Ammon's horn (tissue), 1 donor: ENCODE measurements at regions not wholly inside any gene's neighbourhood (a gene's known extent, or its start where the extent isn't known, plus 50 kb on each side); places are given as distances from the start of the nearest gene placed in this dataset.

ENCODE experiments used
- DNase-seq: peaks from one replicate; pipeline ENCODE4 v3.0.0-alpha.2; 2016; ENCODE audit warnings: low spot score

DNA sequence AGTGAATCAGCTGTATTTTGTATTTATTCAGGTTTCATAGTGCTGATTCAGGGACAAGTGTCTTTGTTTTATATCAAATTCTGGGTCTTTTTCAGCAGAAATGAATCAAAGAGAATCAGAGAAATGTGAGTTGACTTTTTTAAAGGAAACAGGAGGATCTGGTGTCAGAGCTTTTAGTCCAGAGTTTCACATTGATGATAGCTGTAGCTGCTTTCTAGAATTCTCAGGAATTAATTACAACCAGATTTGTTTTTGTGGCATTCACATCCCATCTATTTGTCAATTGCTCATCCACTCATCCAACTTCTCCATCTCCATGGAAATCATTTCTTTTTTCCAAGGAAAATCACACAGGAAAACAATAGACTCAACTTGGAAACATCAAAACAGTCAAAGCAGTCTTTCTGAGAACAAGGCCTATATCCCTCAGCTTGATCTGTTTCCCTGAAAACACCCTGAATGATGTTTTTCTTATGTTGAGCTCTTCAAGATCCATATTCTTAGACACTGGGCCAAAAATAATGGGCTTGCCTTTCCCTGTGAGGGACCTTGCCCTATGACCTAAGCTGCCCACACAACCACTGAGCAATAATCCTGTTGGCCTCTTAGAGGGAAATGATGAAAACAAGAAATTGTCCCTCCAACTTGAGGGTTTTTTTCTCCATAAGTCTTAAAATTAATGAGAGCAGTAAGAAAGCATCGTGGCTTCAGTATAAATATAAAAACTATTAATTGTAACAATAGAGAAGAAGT lies 249.5 kb upstream of the FN1 start:
- DNase-seq: no peak

DNA sequence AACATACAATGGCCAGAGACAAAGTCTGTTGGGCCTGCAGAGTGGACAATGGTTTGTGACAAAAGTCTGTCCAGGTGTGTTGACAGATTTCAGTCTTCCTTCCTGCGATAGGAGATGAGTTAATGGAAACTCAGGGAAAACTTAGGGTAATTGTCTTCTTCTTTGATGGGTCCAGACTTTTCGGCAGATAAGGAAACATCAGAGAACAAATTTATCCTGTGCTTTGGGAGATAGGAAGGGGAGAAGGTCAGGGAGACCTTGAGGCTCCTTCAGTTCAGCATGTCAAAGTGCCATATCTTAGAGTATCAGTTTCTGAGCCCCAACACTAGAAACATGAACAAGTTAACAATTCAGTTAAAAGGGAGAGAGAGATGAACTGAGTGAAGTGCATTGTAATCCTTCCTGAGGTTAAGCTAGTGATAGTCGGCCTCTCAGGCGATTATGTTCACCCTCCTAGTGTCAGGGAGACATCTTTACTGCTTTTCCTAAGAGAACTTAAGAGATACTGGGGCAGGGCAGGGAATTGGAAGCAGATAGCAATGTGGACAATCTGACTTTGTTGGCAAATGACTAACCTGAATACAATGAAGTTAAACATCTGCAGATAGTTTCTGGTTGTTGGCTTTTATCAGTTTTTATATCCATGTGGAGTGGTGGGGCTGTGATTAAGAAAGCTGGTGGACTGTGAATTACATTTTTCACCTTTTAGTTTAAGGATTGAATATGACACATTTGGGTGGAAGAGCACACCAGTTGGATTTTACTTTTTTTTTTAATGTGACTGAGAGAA lies 248.8 kb upstream of the FN1 start:
- no peak for DNase-seq

DNA sequence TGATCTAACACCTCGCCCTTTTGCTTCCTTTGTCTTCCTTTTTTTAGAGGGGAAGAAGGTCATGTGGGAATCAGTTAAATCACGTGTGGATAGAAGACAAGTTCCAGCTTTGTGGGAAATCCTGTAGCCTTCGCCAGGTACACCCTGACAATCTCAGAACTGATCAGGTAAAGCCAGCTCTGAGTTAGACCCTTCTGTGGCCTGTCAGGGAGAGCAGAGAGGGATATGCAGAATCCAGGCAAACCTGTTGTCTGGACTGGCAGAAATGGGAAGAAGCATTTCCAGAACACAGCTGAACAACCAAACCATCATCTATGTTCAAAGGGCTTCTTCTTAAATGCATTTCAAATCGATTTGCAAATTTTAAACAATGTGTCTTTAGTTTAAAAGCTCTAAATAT lies 247.4 kb upstream of the FN1 start:
- DNase-seq: no peak

DNA sequence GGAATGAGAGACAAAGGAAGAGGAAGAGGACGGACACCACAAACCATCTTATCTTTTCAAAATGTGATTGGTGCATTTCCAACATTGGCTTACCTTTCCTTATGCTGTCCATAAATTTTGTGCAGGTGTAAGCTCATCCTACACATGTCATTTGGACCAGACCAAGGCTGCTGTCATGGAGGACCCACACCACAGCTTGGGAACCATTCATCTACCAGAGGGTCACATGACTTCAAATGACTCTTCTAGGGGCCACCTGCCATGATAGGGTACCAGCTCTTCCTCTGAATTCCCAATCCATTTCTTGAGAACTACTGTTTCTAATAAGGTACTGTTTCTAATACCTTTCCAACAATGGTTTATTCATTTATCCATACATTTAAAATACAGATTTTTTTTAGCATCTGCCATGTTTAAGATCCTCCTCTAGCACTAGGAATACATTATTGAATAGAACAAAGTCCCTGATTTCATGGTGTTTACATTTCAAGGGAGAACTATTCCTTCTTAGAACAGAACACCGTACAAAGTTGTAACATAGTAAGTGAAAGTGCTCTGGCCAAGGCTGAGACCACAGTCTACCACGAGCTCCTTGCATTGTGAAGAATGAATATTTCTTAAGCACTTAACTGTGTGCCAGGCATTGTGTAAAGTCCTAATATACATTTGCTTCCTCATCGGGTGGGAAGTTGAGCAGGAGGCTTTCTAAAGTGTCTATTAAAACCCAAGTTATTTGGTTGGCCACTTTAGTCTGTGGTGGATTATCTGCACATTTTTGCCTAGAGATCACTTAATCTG lies 246.1 kb upstream of the FN1 start:
- no peak for DNase-seq

DNA sequence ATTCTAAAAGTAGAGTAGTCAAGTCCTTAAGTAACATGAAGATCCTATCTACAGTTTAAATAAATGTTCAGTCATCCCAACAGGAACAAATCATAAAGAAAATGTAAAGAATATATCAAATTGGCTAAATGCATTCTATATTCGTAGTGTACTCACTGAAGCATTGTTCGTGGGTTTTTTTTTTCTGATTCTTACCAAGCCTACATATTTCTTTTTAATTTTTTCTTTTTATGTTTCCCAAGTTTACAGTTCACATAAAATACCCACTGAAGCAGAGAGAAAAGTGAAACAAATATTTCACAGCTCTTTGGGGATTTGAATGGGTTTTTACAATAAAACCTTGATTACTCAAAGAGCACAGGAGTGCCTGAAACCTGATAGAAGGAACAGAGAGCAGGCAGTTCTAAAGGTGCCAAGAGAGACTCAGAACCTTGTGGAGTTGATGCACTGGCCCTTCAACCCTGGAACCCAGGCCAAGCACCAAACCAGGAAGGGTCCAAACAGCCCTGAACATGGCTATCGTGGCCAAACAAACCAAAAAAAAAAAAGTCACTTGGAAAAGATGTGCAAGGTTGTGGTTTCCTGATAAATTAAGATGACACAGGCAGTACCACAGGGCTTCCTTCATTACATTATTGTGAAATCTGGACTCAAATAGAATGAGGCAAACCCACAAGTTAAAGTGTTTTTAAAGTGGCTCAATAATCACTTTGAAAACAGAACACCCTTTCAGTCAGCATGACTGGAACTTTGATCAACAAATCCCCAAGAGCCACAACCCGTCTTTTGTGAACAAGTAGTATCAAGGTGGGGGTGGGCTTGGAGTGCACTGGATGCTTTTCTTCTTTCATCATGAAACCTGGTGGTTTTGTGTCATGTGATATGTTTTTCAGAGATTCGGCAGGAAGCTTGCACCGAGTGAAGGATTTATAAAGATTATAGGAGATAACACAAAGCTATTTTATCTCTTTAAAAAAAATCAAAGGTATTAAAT lies 245.0 kb upstream of the FN1 start:
- peak; percentile 7 for DNase-seq

DNA sequence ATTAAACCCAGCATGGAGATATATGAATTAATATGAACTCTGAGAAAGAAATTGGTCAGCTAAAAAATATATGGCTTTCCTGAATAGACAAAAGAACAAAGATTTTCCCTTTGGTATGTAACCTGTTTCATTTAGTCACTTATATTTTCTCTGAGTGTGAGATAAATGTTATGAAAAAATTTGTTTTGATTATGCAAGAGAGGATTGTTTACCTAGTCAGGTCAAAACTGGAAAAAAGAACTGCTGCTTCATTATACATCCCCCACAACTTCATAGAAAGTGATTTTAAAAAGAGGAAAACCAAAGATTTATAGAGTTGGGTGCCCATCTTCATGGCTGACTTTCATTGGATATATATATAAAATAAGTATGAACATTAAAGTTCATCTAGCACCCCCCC lies 242.2 kb upstream of the FN1 start:
- DNase-seq: no peak

DNA sequence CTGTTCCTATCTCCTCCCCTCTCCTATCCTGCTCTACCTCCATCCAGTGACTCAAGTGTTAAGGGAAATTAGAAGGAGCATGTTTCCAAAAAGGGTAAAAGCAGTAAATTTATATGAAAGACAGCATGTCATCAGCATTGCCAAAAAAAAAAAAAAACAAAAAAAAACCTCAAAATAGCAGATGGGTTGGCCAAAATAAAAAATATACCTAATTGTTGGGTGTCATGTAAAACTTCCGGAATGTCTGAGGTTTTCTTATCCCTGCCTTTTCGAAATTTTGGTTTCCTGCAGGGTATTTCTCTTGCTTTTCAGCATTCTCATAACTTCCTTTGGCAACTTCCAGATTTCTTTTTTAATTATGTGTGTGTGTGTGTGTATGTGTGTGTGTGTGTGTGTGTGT lies 241.6 kb upstream of the FN1 start:
- DNase-seq: no peak

DNA sequence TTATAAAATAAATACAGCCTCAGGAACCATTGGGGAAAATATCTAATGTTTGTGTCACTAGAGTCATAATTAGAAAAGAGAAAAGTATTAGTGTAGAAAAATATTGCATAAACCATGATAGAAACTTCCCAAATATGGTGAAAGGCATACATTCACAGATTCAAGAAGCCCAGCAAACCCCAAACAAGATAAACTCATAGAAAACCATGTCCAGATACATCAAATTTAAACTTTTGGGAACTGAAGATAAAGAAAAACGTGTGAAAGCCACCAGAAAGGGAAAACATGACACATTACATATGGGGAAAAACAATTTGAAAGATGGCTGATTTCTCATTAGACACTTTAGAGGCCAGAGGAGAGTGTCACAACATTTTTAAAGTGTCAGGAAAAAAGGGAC lies 236.5 kb upstream of the FN1 start:
- DNase-seq: no peak

DNA sequence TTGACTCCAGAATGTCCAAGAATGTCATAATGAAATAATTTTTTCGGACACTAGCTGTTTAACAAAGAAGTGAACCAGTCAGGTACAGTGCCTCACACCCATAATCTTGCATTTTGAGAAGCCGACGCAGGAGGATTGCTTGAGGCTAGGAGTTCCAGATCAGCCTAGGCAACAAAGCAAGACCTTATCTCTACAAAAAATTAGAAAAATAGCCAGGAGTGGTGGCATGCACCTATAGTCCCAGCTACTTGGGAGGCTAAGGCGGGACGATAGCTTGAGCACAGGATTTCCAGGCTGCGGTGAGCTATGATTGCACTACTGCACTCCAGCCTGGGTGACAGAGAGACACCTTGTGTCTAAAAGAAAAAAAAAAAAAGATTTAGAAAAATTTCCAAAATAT lies 235.8 kb upstream of the FN1 start:
- no peak for DNase-seq

DNA sequence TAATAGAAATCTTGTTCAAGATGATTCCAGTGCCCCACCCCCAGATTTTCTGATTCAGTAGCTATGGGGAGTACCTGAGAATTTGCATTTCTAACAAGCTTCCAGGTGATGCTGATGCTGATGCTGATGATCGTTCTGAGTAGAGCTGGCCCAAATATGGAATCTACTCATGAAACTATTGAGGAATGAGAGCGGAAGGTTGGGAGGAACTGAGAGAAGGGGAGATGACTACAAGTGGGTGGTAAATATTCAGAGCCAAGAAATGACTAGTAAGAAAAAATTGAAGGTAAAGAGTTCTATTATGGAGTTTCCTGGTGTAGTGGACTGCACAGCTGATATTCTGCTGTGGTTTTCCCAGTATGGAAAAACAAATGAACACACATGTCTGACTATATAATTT lies 235.4 kb upstream of the FN1 start:
- DNase-seq: no peak

DNA sequence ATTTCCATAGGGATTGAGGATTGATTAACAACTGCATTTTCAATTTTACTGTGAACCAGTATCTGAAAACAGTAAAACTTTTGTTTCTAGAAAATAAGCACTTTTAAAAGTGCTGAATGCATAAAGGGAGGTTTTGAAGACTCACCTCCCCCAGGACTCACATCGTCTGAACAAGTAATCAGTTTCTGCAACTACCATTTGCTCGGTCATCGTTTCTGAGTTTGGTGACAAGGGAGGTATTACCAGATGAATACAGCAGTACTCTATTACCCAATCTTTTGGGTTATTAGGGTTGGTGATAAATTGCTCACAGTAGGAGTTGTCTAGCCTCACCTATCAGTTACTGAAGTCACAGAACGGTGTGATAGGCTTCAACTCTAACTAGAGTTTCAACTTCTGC lies 234.5 kb upstream of the FN1 start:
- no peak for DNase-seq

DNA sequence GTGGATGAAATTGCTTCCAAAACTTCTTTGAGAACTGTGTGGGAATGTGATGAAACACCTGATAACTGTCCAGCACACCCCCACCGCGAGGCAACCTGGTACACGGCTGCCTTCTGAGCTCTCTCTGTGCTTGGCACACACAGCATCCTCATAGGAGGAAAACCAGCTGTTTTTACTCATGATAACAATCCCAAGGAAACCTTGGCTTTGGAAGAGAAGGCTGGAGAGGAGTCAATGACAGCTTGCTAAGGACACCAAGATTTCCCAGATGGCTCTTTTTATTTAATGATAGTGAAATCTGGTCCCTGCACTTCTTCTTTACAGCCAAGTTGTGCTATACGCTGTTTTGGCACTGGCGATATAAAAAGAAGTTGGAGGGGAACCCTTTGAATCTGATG lies 232.5 kb upstream of the FN1 start:
- DNase-seq: no peak

DNA sequence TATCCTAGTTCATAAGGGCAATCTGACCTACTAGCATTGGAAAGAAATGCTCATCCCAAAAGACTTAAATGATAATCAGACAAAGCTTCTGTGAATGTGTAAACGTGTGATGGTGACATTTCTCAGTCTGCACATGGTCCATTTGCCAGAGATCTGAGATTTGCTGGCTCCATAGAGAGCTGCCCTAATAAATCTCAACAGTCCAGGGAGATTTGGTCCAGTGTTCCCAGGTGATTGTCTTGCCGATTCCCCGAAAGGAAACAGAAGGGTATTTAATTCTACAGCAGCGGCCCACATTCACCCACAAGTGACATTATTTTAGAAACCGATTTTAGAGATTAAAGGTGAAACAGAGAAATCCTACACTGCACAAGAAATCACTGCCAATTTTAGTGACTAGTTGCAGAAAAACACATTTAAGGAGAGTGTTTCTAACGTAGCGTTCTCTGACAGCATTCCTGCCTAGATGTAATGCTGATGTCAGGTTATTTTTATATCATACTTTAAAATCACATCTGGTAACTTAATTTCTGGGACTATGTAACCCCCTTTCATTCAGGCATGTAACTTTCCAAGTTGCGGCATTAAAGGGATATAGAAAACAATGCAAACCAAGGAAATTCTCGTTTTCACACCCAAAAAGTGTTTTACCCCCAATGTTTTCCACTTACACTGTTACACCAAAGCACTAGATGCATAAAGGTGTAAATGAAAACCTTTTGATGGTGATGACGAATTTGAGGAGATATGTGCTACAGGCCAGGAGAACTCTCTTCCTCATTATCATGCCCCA lies 231.9 kb upstream of the FN1 start:
- no peak for DNase-seq

DNA sequence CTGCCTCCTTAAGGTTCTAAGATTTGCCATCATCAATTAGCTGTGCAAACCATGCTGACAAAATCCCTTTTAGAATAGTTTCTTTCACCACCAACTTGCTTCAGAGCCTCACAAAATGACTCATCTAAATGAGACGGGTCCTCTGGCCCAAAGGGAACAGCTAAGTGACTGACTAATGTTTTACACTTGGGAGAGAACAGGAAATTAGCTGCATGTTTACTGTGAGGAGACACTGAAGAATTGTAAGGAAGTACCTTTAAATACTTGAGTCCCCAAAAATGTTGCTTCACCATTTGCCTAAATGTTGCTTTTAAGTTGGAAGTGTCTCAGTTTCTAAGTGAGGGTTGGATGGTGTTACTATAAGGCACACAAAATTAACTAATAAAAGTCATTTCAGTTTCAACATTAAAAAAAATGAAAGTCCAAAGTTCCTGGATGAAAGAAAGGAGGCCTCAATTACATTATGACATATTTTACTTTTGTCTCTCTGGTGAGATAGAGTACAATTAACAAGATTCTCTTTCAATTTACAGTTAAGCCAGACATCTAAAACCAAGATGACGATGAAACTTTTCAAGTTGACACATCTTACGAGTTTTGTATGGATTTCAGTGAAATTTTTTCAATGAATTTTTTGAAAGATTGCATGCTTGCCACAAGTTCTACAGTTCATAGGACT lies 229.1 kb upstream of the FN1 start:
- peak; percentile 16 for DNase-seq

DNA sequence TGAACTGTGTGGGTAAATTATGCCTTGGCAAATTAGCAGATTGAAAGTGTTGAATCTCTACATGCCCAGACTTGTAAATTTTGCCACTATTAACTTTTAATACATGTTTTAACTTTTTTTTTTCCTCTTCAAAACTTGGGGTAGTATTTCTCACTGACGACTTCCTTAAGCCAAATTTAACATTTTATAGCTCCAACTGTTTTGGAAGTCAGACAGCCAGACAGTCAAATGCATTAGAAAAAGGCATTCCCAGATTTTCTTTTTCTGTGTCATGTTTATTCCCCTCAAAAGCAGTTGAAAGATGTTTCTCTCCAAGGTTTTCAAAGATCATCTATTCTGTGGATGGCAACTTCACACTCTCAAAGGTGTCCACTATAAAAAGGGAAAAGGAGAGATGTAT lies 226.8 kb upstream of the FN1 start:
- no peak for DNase-seq

DNA sequence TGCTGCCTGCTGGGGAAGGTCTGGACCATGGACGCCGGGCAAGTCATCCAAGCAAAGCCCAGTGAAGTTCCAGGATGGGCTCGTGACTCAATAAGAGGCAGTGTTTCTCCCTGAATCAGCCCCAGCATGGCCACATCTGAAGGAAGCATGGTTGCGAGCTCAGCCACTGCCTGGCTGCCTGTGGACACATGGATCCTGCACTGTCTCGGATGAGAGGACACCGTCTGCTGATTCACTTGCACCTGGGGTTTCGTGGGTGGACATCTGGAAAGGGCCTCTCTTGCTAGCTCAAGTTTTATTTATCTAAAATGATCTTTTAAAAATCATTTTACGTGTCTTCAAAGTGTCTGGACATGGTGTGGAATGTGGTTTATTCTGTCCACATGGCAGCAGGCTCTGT lies 224.8 kb upstream of the FN1 start:
- DNase-seq: no peak

DNA sequence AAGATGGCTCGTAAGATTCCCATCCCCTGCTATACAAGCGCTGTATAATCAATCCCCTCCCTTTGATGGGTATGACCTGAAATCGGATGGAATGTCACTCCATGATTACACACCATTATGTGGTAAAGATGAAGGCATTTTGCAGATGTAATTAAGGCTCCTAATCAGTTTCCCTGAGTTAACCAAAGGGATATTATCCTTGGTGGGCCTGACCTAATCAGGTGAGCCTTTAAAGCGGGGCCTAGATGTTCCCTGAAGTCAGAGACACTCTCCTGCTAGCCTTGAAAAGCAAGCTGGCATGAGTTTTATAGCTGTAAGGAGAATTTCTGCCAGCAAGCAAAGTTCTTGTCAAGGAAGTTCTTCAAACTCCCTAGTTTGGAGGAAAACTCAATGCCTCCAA lies 223.8 kb upstream of the FN1 start:
- DNase-seq: no peak

DNA sequence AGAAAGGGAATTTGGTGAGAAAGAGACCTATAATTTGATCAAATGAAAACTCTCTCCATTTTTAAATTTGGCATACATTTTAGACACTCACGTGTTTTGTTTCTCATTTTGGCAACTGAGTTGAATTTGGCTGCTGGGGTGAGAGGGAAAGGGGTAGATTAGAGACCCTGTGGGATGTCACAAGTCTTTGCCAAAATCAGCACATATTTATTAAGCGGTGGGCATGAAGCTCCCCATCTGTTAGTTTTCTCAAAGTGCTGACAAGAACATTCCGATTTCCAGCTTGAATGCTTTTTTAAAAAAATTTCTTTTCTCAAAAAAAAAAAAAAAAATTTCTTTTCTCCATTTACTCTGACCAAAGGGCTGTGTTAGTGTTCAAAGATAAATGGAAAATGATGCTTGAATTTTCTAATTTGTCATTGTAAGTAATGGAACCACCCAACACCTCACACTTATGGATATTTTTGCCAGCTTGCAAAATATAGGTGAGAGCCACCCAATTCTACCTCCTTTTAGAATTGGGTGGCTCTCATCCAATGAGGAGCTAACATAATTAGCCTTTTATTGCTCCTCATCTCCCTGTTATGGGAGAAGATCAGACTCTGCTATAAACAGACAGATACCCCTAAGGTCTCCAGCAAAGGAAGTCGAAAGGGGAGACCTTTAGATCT lies 222.9 kb upstream of the FN1 start:
- no peak for DNase-seq

DNA sequence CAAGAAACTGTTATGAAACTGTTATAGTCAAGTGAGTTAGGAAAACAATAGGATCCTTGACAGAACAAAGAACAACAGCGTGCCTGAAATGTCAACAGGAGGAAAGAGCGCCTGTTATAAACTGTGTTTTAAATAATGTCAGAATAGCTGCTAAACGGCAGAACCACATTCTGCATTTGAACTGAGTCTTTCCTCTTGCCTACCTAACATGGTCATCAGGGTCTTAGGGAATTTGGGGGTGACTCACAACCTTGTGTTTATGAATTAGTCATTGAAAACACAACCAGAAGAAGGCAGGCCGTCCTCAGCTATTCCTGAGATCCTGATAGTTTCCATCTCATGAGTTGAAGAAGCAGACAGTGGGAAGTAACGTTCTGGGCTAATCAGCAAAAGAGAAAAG lies 222.0 kb upstream of the FN1 start:
- no peak for DNase-seq
